Stimulated activated CD8-positive, alpha-beta memory T cell treated with anti-CD3 and anti-CD28 coated beads, Interleukin-4, amount 100 ng/mL, for 48 hours (primary cell): ENCODE measurements at regions not wholly inside any gene's neighbourhood (a gene's known extent, or its start where the extent isn't known, plus 50 kb on each side); places are given as distances from the start of the nearest gene placed in this dataset.
"Not testable (repeated sequence)": the region's sequence is repeated elsewhere in the genome, so short reads cannot be mapped to it uniquely, and the experiment has no call there.

Experiments
- DNase-seq: peaks from one replicate; pipeline ENCODE4 v3.0.0-alpha.2; 2020

DNA sequence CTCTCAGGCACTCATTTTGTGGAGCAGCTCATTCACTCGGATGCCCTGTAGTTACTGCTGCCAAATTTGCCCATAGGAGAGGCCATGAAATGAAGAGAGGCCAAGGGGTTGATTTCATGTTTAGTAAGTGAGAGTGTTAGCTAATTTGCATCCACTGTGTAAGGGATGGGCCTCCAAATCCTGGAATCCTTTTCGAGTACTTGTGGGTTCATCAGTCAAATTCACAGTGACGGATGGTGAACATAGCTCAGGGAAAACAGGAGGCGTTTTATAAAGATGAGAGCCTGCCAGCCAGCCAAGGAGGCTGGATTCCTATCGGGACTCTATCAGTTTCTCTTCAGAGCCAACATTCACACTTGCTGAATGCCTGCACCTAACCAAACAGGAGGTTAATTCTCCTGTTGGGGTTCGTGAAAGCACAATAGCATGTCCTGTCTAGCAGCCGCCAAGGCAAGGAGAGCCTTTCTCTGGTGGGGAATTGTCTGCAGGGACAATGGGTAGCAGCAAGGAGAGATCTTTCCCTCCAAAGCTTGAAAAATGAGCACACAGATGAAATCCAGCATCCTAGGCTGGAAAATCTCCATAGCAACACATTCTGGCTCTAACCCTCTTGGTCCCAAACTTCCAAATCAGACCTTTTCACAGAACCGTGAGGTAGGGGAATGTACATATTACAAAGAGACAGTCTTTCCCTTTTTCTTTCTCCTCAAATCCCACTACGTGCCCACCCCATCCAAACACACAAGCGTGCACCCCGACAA is 231.4 kb upstream of the ECI2 start:
- DNase-seq: no peak

DNA sequence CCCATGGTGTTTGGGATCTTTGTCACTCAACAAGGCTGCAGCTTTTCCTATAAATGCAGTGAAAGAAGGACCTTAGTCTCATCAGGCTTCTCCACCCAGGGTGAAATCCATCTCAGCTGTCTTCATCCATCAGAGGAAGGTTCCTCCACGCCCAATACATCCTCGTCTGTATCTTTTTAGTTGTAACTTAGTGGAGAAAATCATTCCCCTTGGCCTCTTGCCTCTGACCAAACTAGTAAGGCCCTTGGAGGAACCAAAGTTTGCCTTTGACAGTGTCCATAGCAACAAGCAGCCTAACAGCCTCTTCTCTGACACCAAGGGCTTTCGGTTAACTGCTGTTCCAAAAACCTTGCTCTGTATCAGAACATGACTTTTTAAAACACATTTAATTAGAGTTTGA is 230.3 kb upstream of the ECI2 start:
- DNase-seq: no peak

DNA sequence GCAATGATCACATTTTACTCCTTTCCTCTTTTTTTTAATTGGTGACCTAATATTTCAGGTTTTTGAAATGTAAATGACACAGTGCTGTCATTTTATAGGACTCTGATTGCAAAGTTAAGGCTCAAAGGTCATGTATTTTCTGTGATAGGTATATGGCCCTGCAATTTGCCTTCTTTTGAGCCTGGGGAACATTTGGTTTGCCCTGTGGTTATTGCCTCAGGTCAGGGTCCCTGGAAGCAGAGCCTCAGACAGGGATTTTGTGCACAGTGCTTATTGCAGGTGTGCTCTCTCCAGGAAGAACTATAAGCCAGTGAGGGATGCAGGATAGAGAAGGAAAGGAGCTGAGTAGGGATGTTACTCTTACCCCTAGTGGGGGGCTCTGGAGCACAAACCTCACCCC is 229.3 kb upstream of the ECI2 start:
- DNase-seq: no peak

DNA sequence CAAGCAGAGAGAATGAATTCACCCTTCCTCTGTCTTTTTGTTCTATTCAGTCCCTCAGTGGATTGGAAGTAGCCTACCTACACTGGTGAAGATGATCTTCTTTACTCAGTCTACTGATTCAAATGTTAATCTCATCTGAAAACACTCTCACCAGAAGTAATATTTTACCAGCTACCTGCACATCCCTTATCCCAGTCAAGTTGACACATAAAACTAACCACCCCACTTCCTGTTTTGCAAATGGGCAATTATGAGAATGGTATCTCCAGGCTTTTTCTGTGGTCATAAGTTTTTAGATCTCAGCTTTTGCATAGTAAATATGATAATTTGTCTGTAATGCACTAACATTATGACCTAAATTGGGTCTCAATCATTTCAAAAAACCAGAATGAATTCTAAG is 228.8 kb upstream of the ECI2 start:
- no peak for DNase-seq

DNA sequence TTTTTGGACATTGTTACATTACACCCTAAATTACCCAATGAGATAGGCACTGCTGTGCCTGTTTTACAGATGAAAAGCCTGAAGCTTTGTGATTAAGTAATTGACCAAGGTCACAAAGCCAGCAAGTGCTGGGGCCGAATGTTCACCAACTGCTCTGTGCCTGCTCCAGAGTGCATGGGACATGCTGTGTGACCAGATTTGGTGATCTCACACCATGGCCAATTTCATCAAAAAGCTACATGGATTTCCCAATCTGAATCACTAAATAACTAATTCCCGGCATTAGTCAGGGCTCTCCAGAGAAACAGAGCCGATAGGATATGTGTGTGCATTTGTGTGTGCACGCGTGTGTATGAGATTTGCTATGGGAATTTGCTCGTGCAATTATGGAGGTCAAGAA is 228.3 kb upstream of the ECI2 start:
- DNase-seq: no peak

DNA sequence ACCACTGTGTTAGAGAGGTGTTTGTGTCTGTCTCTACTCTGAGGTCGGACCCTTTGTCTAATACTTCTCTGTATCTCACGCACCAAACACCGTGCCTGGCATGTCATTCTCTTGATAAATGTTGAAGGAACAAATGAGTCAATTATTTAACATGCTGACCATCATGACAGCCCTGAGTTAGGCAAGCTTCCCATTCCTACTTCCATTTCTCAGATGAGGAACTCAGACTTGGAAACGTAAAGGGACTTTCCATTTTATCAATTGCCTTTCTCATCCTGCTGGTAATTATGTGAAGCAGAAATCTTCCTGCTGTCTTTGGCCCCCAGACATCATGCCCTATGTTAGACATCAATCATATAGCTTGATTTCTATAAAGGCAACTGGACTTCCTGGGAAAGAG is 227.0 kb upstream of the ECI2 start:
- DNase-seq: no peak

DNA sequence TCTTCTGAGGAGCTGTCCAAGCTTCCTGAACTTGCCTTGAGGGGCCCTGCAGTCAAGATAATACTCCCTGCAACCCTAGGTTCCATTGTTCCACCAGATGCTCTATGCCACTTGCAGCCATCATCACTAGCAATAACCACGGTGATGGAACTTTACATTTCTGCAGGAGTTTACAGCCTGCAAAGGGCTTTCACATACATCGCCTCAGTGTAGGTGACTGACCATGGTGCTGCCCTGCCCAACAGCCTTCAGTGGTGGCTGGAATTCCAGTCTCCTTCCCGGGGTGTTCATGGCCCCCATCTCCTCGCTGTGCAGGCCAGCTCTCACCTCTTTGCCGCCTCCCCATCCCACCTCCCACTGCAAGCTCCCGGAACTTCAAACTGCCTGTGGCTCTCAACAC is 225.5 kb upstream of the ECI2 start:
- no peak for DNase-seq

DNA sequence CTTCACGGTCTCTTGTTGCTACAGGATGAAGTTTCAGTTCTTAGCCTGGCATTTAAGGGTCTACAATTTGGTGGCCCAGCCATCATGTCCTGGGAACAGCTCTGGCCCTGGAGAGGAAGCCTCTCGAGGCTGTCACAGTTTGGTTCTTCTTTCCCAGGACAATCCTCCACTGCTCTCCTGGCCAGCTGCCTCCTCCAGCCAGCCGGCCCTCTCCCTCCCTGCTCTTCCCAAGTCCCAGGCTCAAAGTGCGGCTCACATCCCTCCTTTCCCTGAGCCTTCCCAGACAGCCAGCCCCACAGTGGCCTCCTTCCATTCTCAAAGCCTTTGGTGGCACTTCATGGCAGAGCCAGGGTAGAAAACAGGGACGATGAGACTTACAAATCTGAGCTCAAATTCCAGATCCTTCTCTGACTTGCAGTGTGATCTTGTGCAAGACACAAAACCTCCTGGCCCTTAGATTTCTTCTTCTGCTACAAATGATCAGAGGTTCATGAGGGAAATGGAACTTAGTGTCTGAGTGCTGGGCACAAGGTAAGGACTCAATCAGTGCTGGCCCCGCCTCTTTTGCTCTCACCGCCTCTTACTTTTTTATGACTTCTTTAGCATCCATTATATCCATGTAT is 223.8 kb upstream of the ECI2 start:
- no peak for DNase-seq

DNA sequence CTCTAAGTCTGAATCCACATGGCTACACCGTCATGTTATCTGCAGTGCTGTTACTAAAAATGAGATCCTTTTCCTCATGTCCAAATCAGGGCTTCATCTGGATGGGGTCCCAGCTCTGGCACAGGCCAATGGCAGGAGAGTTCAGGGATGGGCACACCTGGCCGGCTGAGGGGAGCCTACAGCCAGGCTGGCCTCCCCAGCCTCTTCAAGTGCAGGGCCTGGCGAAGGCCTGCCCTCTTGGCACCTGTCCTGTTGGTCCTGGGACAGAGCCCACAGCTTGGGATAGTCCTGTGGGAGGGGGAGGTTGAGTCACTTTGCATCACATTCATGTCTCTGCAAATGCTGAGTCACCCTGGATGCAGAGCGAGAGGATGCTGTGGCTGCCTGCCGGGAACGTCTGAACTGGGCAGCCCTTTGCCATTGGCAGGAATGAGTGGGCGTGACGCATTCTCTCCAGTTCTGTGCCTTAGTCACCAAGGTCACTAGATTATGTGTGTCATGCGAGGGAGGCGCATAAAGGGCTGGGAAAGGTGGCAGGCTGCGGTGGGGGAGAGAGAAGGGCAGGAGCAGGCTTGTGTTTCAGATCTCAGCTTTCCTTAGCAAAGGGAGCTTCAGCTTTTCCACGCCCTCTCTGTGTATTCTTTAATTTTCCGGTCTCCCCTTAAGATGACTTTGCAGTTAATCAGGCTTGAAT is 223.2 kb upstream of the ECI2 start:
- DNase-seq: peak; percentile 41

DNA sequence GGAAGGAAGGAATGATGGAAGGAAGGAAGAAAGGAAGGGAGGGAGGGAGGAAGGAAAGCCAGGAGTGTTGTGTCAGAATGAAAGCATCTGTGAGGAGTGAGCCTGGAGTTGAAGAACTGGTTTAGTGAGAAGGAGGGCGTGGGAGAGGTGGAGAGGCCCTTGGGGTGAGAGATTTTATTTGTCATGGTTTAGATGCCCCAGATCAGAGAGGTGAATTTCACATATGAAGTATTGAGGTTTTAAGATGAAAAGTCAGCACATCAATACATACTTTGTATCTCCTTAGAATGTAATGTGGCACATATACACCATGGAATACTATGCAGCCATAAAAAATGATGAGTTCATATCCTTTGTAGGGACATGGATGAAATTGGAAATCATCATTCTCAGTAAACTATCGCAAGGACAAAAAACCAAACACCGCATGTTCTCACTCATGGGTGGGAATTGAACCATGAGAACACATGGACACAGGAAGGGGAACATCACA is 222.3 kb upstream of the ECI2 start:
- DNase-seq: not testable (repeated sequence)

DNA sequence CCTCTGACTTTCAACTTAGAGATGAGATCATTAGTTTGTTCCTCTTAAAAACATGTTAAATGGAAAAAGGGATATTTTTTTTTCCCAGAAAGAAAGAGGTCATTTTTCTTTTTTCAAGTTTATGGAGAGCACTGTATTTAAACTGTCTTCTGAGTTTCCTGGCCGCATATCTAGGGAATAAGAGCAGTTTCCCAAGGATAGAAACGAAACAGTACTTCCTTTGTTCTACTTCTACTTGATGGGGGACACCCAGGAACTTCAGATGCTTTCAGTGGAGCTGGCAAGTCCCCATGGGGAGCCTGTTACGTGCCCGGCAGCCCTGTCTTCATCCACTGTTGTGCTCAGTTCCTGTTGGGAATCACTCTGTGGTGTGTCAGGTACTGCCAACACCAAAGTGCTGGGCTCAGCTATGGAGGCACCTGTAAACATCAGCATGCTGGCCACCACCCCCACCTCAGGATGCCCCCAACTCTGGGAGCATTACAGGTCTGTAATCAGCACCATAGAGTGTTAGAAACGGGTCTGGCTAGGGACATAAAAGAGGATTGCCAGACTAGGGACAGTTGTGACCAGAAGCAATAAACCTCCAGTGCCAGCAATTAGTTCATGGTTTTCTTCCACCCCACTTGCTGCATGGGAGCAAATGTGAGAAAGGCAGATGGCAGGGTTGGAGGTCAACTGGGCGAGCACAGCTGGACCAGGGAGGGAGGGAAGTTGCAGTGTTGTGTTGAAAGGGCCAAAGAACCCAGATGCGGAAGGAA is 221.7 kb upstream of the ECI2 start:
- DNase-seq: no peak

DNA sequence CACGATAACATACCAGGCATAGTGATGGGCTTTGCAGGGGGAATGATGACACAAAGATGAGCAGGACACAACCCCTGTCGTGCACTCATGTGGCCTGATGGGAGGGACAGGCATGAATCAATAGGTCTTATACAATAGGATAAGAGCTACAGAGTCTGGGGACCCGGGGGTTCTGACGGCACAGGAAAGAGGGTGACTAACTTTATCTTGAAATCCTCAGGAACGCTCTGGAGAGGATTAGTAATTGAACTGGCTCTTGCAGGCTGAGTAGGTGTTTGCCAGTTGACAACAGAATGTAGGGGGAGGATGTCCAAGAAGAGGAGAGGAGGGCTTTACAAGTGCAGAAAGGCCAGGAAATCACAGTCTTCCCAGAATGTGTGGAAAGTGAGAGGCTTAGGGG is 219.9 kb upstream of the ECI2 start:
- DNase-seq: no peak

DNA sequence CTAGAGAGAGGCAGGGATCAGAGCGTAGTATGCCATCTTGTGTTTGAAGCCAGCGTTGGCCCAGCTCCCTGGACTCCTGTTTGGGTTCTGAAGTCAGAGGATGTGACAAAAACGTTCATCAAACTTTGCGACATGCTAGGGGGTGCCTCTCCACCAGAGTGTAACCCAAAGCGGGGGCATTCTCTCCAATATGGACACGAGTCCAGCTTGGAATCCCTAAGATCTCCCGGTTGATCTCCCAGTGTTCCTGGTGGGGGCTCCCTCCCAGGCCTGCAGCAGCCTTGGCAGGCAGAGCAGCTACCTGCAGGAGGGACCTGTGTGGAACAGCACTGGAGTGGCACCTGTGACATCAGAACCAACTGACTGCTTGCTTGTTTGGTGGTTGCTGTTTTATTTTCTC is 218.8 kb upstream of the ECI2 start:
- DNase-seq: no peak

DNA sequence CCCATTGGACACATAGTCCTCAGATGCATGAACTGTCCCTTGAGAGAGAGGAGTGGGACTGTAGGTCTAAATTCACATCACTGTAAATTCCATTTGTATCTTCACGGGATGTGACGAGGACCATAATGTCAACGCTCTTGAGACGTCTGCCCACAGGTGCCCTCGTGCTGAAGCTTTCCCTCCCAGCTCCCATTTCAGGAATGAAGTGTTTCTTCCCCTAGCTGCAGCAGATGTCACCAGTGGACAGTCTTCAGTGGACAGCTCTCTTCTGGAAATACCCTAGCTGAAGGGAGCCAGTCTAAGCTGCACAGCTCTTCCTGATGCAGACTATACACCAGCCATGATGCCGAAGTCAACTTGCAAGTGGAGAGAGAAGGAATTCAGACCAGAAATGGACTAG is 217.4 kb upstream of the ECI2 start:
- no peak for DNase-seq

DNA sequence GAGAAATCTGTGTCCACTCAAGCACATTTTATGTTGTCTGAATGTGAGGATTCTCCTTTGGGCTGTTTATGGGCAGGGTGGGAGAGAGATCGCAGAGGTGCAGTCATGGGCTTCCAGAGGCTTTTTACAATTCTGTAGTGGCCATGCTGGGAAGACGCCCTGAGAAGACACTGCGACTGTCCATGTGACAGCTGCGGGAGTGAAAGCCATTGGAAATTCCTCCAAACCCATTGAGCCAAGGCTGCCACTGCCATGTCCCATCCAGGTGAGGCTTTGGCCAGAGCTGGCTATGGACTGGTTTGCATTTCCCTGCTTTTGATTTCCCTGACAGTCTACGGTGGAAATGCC is 216.9 kb upstream of the ECI2 start:
- DNase-seq: no peak

DNA sequence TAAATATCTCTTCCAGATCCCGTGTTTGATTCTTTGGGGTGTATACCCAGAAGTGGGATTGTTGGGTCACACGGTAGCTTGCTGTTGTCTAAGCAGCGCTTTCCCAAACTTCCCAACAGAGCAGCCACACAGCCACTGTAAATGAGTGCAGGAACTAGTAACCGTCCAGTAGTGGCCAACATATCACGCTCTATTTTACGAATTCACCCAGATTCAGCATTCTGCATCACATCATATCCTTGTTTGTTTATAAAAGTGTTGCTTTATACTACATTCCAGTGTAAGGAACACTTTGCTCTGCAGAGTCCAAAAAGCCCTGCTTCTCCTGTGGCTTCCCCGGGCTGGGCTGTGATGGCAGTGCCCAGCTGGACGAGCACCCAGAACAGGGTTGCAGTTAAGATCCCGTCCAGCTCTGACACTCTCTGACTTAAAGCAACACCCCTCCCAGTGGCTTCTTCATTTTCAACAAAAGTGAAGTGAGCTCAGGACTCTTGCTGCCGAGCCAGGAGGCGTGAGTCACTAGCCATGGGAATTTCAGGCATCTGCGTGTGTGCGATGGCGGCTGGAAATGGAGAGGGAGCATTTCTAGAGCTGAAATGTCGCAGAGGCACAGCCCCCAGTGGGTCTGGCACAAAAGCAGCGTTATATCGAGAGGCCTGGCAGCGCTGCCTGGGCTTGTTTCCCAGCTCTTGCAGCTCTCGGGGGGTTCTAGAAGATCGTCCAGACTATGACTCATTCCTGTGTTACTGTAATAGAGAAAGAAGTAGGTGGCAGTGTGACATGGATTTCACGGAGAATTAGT is 216.3 kb upstream of the ECI2 start:
- no peak for DNase-seq

DNA sequence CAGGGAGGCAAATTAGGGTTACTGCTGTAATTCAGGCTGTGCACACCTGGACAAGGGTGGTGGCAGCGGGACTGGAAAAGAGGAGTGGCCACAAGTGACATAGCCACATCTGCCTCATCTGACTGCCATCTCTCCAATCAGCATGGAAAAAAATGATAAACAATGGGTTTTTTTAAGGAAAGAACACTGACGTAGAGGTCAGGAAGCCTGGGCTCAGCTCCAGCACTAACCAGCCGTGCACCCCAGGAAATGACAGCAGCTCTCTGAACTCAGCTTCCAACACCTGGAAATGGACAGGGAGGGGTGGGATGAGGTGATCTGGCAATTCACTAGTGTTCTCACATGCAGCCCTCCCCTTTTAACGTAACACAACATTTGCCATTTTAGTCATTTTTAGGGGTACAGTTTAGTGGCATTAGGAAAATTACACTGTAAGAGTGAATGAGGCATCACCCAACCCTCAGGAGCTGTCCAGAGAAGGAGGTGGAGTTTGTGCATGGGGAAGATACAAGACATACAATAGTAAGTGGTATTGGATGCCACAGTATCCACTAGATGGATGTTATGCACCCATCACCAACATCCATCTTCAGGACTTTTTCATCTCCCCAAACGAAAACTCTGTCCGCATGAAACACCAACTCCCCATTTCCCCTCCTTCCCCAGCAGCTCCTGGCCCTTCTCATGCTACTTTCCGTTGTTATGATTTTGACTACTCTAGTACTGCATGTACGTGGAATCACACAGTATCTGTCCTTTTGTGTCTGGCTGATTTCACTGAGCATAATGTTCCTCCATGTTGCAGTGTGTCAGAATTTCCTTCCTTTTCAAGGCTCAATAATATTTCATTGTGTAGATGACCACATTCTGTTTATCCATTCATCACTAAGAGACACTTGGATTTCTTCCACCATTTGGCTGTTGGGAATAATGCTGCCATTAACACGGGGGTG is 215.5 kb upstream of the ECI2 start:
- no peak for DNase-seq

DNA sequence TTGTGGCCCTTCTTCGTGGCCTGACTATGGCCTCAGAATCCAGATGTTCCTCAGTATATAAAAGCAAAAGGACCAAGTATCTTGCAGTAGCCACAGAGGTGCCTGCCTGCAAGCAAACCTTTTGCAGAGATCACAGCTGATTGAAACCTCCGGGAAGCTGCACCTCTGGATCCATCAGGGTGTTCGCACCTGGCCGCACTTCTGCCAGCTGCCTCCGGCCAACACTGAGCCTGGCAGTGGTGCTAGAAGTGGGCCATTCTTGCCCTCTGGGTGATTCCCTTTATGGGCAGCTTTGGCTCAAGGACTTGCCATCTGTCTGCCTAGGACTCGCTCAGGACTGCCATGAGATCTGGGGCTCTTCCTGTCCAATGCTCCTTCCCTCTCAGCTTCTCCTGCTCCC is 214.6 kb upstream of the ECI2 start:
- no peak for DNase-seq

DNA sequence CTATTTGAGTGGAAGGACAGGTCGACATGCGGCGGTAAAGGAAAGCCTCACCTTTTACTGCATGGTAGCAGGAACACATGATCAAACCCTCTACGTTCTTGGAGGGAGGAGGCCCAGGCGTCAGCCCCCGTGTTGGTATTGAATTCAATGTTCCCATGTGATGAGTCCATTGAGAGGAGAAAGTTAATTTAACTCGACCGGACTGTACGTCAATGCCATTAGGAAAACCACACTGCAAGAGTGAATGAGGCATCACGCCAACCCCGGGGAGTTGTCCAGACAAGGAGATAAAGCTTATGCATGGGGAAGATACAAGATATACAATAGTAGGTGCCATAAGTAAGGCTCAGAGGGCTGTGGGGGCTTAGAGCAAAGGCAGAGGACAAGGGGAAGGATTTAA is 213.9 kb upstream of the ECI2 start:
- no peak for DNase-seq

DNA sequence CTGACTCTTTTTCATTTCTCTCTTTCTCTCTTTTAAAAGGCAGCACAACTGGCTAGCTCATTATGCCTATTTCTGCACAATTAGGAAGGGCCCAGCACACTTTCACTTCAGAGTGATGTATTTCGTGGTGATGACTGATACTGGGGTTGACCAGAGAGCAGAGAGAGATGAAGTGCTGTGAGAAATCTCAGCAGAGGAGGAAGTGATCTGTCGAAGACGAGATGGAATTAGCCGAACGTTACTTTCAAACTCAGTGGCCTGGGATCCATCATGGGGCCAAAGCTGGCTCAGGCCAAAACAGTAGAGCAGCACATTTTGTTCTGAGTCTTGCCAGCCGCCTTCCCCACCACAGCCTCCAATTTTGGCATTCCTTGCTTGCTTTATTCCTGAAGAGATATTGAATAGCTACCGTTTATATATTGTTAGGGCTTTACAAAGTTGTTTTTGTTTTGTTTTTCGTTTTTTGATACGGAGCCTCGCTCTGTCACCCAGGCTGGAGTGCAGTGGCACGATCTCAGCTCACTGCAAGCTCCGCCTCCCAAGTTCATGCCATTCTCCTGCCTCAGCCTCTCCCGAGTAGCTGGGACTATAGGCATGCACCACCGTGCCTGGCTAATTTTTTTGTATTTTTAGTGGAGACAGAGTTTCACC is 213.2 kb upstream of the ECI2 start:
- DNase-seq: no peak

DNA sequence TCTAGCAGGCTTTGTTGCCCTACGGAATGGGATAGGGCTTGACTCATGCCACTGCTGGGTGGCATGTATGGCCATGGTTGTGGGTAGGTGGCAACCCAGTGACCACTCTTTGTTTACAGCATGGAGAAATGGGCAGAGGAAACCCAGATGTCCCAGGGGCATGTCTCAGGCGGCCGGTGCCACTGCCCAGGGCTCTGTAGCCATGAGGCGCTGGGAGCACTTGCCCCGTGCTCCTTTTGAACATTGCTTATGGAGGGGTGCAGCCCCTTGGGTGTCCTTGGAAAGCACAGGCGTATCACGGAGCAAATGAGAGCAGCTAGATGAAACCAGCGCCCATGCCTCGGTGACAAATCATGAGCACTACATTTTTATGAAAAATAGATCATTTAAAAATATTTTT is 212.5 kb upstream of the ECI2 start:
- no peak for DNase-seq
